ENCODE measurements at regions not wholly inside any gene's neighbourhood (a gene's known extent, or its start where the extent isn't known, plus 50 kb on each side); places are given as distances from the start of the nearest gene placed in this dataset.

GRCh38 chr4:22235698-22236097, 280.2 kb downstream of the ADGRA3 start:
- intact Hi-C loops (cut with micrococcal nuclease; ENCODE audit: unreplicated experiment) = no loop called here
- Histone ChIP-seq H3K36me3 (ENCODE audit: low read depth) (no peaks in the 10 kb centered on the region), H3K27me3 (ENCODE audit: insufficient read depth, low read depth) (peaks cover 23% of the 10 kb centered on the region; the same call in 1 of the 2 replicates), H3K9me2 (ENCODE audit: insufficient read depth) (no peaks in the 10 kb centered on the region), H3K9me3 (ENCODE audit: insufficient read depth, low read depth) (no peaks in the 10 kb centered on the region), H4K20me1 (ENCODE audit: insufficient read depth) (no peaks in the 10 kb centered on the region), H3K79me2 (ENCODE audit: low read depth) (no peaks in the 10 kb centered on the region), H3K4me1 (replicated peaks; ENCODE audit: insufficient read depth) (no peaks in the 10 kb centered on the region), H3F3A (ENCODE audit: insufficient read depth, low read depth) (no peaks in the 10 kb centered on the region), H2AFZ (no peak overlapping the region), H3K4me2 (no peak overlapping the region), H3K27ac (no peak overlapping the region), H3K4me3 (no peak overlapping the region)
- ChIA-PET CTCF (no interaction called here), POLR2A (ENCODE audit: unreplicated experiment) (no interaction called here)
- TF ChIP-seq EZH2 (IDR thresholded peaks at IDR 0.05; ENCODE audit: low read depth) = no peak
- no peak for TF ChIP-seq CTCF (conservative IDR thresholded peaks at IDR 0.05)
- no peak for DNase-seq
- no TSS peak for BruUV-seq (replicated peaks)

GRCh38 chr4:22233230-22233629, 282.6 kb downstream of the ADGRA3 start:
- no peak for TF ChIP-seq CTCF (conservative IDR thresholded peaks at IDR 0.05)
- TF ChIP-seq EZH2 (IDR thresholded peaks at IDR 0.05; ENCODE audit: low read depth) = no peak
- Histone ChIP-seq H3K27me3 (ENCODE audit: insufficient read depth, low read depth) (peaks cover 16% of the 10 kb centered on the region; the same call in 1 of the 2 replicates), H2AFZ (no peak overlapping the region), H3F3A (ENCODE audit: insufficient read depth, low read depth) (no peaks in the 10 kb centered on the region), H3K4me2 (no peak overlapping the region), H3K9me3 (ENCODE audit: insufficient read depth, low read depth) (no peaks in the 10 kb centered on the region), H3K9me2 (ENCODE audit: insufficient read depth) (no peaks in the 10 kb centered on the region), H3K4me1 (replicated peaks; ENCODE audit: insufficient read depth) (no peaks in the 10 kb centered on the region), H3K36me3 (ENCODE audit: low read depth) (no peaks in the 10 kb centered on the region), H4K20me1 (ENCODE audit: insufficient read depth) (no peaks in the 10 kb centered on the region), H3K27ac (no peak overlapping the region), H3K4me3 (no peak overlapping the region), H3K79me2 (ENCODE audit: low read depth) (no peaks in the 10 kb centered on the region)
- no TSS peak for BruUV-seq (replicated peaks)
- POLR2A ChIA-PET (ENCODE audit: unreplicated experiment) = no interaction called here
- DNase-seq = no peak
- intact Hi-C loops (cut with micrococcal nuclease; ENCODE audit: unreplicated experiment) = no loop called here
- CTCF ChIA-PET = no interaction called here

GRCh38 chr4:22220965-22221364, 272.4 kb upstream of the KCNIP4 start:
- Histone ChIP-seq H3K36me3 (ENCODE audit: low read depth) (no peaks in the 10 kb centered on the region), H3K4me2 (no peak overlapping the region), H2AFZ (no peak overlapping the region), H3K9me2 (ENCODE audit: insufficient read depth) (no peaks in the 10 kb centered on the region), H3K4me3 (no peak overlapping the region), H3K79me2 (ENCODE audit: low read depth) (no peaks in the 10 kb centered on the region), H3K9me3 (ENCODE audit: insufficient read depth, low read depth) (no peaks in the 10 kb centered on the region), H3K27ac (no peak overlapping the region), H3F3A (ENCODE audit: insufficient read depth, low read depth) (no peaks in the 10 kb centered on the region), H3K27me3 (ENCODE audit: insufficient read depth, low read depth) (no peaks in the 10 kb centered on the region), H3K4me1 (replicated peaks; ENCODE audit: insufficient read depth) (no peaks in the 10 kb centered on the region), H4K20me1 (ENCODE audit: insufficient read depth) (no peaks in the 10 kb centered on the region)
- CTCF ChIA-PET = no interaction called here
- BruUV-seq (replicated peaks) = no TSS peak
- intact Hi-C loops (cut with micrococcal nuclease; ENCODE audit: unreplicated experiment) = no loop called here
- no peak for TF ChIP-seq EZH2 (IDR thresholded peaks at IDR 0.05; ENCODE audit: low read depth)
- no peak for DNase-seq
- POLR2A ChIA-PET (ENCODE audit: unreplicated experiment) = no interaction called here

GRCh38 chr4:22217480-22217879, 268.9 kb upstream of the KCNIP4 start:
- H3K4me2 ChIP-seq = no peak overlapping the region
- POLR2A ChIA-PET (ENCODE audit: unreplicated experiment) = no interaction called here
- H3K4me1 ChIP-seq (replicated peaks; ENCODE audit: insufficient read depth) = no peaks in the 10 kb centered on the region
- H3K27ac ChIP-seq = no peak overlapping the region
- peaks cover 4% of the 10 kb centered on the region; the same call in 1 of the 2 replicates for H3K27me3 ChIP-seq (ENCODE audit: insufficient read depth, low read depth)
- CTCF ChIA-PET = no interaction called here
- no peaks in the 10 kb centered on the region for H3K9me2 ChIP-seq (ENCODE audit: insufficient read depth)
- H2AFZ ChIP-seq = no peak overlapping the region
- no TSS peak for BruUV-seq (replicated peaks)
- TF ChIP-seq EZH2 (IDR thresholded peaks at IDR 0.05; ENCODE audit: low read depth) (no peak), CTCF (conservative IDR thresholded peaks at IDR 0.05) (no peak)
- H3K9me3 ChIP-seq (ENCODE audit: insufficient read depth, low read depth) = no peaks in the 10 kb centered on the region
- H3F3A ChIP-seq (ENCODE audit: insufficient read depth, low read depth) = no peaks in the 10 kb centered on the region
- no peaks in the 10 kb centered on the region for H3K36me3 ChIP-seq (ENCODE audit: low read depth)
- H4K20me1 ChIP-seq (ENCODE audit: insufficient read depth) = no peaks in the 10 kb centered on the region
- no peak for DNase-seq
- no peaks in the 10 kb centered on the region for H3K79me2 ChIP-seq (ENCODE audit: low read depth)
- intact Hi-C loops (cut with micrococcal nuclease; ENCODE audit: unreplicated experiment) = no loop called here
- H3K4me3 ChIP-seq = no peak overlapping the region

All from PC-9 (cell line).